ACC112 (cell line): ENCODE measurements at regions not wholly inside any gene's neighbourhood (a gene's known extent, or its start where the extent isn't known, plus 50 kb on each side); places are given as distances from the start of the nearest gene placed in this dataset.
A peak's percentile ranks its signal among the peaks of the same experiment; 100 is the strongest.

Experiments used
- H2AFZ ChIP-seq: fragments of 200-600 bp; sonication (generic); one replicate; pipeline ENCODE4 v1.6.0; 2017; ENCODE audit warnings: antibody characterized with exemption, low read length; ENCODE audit not compliant: unreplicated experiment
- H3K27ac ChIP-seq: fragments of 200-600 bp; sonication (generic); 2 replicates; pipeline ENCODE4 v1.5.1; 2014; ENCODE audit warnings: low read depth, mild to moderate bottlenecking, antibody characterized with exemption, low read length, moderate library complexity
- H3K27me3 ChIP-seq: fragments of 200-600 bp; sonication (generic); 2 replicates; pipeline ENCODE4 v1.6.1; 2014; ENCODE audit warnings: mild to moderate bottlenecking, antibody characterized with exemption, low read length, moderate library complexity, mixed read lengths; ENCODE audit not compliant: insufficient read depth
- H3K36me3 ChIP-seq: fragments of 200-600 bp; sonication (generic); 2 replicates; pipeline ENCODE4 v1.6.1; 2016; ENCODE audit warnings: mild to moderate bottlenecking, antibody characterized with exemption, low read length, moderate library complexity, mixed read lengths; ENCODE audit not compliant: insufficient read depth
- H3K4me1 ChIP-seq: fragments of 200-600 bp; sonication (generic); one replicate; pipeline ENCODE4 v1.6.1; 2016; ENCODE audit warnings: low read length, mixed read lengths; ENCODE audit not compliant: insufficient read depth, unreplicated experiment, control insufficient read depth
- H3K4me3 ChIP-seq: fragments of 200-600 bp; sonication (generic); 2 replicates; pipeline ENCODE4 v1.5.1; 2014; ENCODE audit warnings: mild to moderate bottlenecking, low read depth, low read length
- H3K79me2 ChIP-seq: fragments of 200-600 bp; sonication (generic); one replicate; pipeline ENCODE4 v1.6.0; 2016; ENCODE audit warnings: low read length; ENCODE audit not compliant: control insufficient read depth, unreplicated experiment, insufficient read depth

- no peak overlapping the region for H3K27ac ChIP-seq
- peaks cover 10% of the 10 kb centered on the region for H3K4me1 ChIP-seq
- H3K4me3 ChIP-seq = no peak overlapping the region
- no peak overlapping the region for H2AFZ ChIP-seq
- H3K27me3 ChIP-seq = no peaks in the 10 kb centered on the region
- H3K36me3 ChIP-seq = no peaks in the 10 kb centered on the region
- no peaks in the 10 kb centered on the region for H3K79me2 ChIP-seq
These were observed 321.9 kb upstream of the ACTBL2 start for GRCh38 chr5:57804505-57804904.

GRCh38 chr5:57804007-57804444, 321.4 kb upstream of the ACTBL2 start:
- H2AFZ ChIP-seq = no peak overlapping the region
- peaks cover 6% of the 10 kb centered on the region for H3K4me1 ChIP-seq
- no peak overlapping the region for H3K4me3 ChIP-seq
- no peaks in the 10 kb centered on the region for H3K36me3 ChIP-seq
- no peaks in the 10 kb centered on the region for H3K27me3 ChIP-seq
- H3K27ac ChIP-seq = no peak overlapping the region
- H3K79me2 ChIP-seq = no peaks in the 10 kb centered on the region

DNA sequence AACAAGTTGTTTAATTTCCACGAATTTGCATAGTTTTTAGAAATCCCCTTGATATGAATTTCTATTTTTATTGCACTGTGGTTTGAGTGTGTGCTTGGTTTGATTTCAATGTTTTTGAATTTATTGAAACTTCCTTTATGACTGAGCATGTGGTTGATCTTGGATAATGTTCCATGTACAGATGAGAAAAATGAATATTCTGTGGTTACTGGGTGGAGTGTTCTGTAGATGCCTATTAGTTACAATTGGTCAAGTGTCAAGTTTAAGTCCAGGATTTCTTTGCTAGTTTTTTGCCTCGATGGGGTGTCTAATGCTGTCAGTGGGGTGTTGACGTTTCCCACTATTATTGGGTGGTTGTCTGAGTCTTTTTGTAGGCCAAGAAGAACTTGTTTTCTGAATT, 319.5 kb upstream of the ACTBL2 start:
- H3K4me1 ChIP-seq = no peaks in the 10 kb centered on the region
- no peak overlapping the region for H3K27ac ChIP-seq
- no peaks in the 10 kb centered on the region for H3K79me2 ChIP-seq
- no peaks in the 10 kb centered on the region for H3K36me3 ChIP-seq
- H3K4me3 ChIP-seq = no peak overlapping the region
- no peaks in the 10 kb centered on the region for H3K27me3 ChIP-seq
- H2AFZ ChIP-seq = no peak overlapping the region

DNA sequence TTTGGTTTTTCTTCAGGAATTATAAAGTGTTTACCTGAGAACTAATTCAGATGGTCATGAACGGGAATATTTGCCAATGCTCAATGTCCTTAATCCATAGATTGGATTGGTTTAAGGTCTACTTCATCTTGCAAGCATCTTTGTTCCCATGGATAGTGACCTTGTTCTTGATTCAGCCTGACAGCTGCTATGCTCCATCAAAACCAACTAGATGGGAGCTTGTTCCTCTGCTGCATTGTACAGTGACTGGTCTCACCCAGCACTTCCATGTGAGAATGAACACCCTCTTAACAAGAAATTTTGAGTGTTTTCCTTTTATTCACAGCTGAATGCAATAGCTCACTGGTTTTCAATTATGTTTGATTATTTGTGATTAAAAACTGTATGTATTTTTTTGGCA, 312.6 kb upstream of the ACTBL2 start:
- H2AFZ ChIP-seq = no peak overlapping the region
- H3K36me3 ChIP-seq = no peaks in the 10 kb centered on the region
- no peaks in the 10 kb centered on the region for H3K27me3 ChIP-seq
- no peak overlapping the region for H3K4me3 ChIP-seq
- no peak overlapping the region for H3K27ac ChIP-seq
- H3K79me2 ChIP-seq = no peaks in the 10 kb centered on the region
- no peaks in the 10 kb centered on the region for H3K4me1 ChIP-seq

GRCh38 chr5:57791875-57792274, 309.3 kb upstream of the ACTBL2 start:
- H3K4me3 ChIP-seq = no peak overlapping the region
- no peaks in the 10 kb centered on the region for H3K27me3 ChIP-seq
- H3K27ac ChIP-seq = no peak overlapping the region
- no peak overlapping the region for H2AFZ ChIP-seq
- no peaks in the 10 kb centered on the region for H3K36me3 ChIP-seq
- H3K4me1 ChIP-seq = no peaks in the 10 kb centered on the region
- H3K79me2 ChIP-seq = no peaks in the 10 kb centered on the region

DNA sequence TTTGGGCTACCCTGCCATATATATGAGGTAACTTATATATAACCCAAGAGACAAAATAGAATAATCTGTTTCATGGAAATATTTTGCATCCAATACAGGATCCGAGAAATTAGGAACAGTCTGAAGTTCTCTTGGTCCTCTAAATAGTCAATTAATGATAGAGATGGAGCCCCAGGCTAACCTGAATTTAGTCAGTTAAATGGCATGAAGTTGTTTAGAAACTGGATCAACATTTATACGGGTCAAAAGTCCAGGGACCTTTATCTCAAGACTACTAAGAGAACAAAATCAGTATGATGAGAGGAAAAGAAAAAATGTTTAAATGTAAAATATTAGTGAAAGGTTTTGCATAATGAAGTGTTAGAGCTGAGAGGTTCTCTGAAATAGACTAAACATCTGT, 303.3 kb upstream of the ACTBL2 start:
- Histone ChIP-seq H3K79me2 (no peaks in the 10 kb centered on the region), H2AFZ (no peak overlapping the region), H3K36me3 (no peaks in the 10 kb centered on the region), H3K4me3 (no peak overlapping the region), H3K4me1 (peaks cover 11% of the 10 kb centered on the region), H3K27me3 (no peaks in the 10 kb centered on the region), H3K27ac (no peak overlapping the region)

GRCh38 chr5:57784121-57784520, 301.5 kb upstream of the ACTBL2 start:
- no peaks in the 10 kb centered on the region for H3K79me2 ChIP-seq
- no peaks in the 10 kb centered on the region for H3K27me3 ChIP-seq
- peak overlapping the region; percentile 76 for H3K4me3 ChIP-seq
- peak overlapping the region; percentile 87 for H2AFZ ChIP-seq
- no peak overlapping the region for H3K27ac ChIP-seq
- H3K4me1 ChIP-seq = peaks cover 12% of the 10 kb centered on the region
- no peaks in the 10 kb centered on the region for H3K36me3 ChIP-seq

GRCh38 chr5:57783693-57784092, 301.1 kb upstream of the ACTBL2 start:
- no peaks in the 10 kb centered on the region for H3K36me3 ChIP-seq
- H3K79me2 ChIP-seq = no peaks in the 10 kb centered on the region
- H3K27me3 ChIP-seq = no peaks in the 10 kb centered on the region
- H3K4me1 ChIP-seq = peaks cover 16% of the 10 kb centered on the region
- H3K27ac ChIP-seq = peak overlapping the region; percentile 31; the same call in 1 of the 2 replicates
- peak overlapping the region; percentile 76 for H3K4me3 ChIP-seq
- peak overlapping the region; percentile 93 for H2AFZ ChIP-seq

DNA sequence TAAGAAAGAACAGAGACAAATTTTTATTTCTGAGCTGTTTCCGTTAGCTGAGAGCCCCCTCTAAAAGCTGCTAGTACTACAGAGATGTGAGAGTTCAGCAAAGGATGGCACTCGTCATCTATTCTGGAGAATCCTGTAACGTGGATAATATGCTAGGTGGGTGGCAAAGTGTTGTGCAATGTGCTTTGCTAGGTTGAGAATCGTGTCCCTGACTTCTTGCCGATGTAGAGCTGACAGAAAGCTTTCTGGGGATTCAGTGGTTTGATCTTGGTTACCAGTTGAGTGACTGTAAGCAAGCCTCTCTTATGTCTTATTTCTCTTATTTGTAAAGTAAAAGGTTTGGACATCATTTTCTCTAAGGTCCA, 298.3 kb upstream of the ACTBL2 start:
- no peaks in the 10 kb centered on the region for H3K36me3 ChIP-seq
- H3K79me2 ChIP-seq = no peaks in the 10 kb centered on the region
- H3K4me3 ChIP-seq = no peak overlapping the region
- peaks cover 25% of the 10 kb centered on the region for H3K4me1 ChIP-seq
- H2AFZ ChIP-seq = no peak overlapping the region
- no peak overlapping the region for H3K27ac ChIP-seq
- H3K27me3 ChIP-seq = no peaks in the 10 kb centered on the region

DNA sequence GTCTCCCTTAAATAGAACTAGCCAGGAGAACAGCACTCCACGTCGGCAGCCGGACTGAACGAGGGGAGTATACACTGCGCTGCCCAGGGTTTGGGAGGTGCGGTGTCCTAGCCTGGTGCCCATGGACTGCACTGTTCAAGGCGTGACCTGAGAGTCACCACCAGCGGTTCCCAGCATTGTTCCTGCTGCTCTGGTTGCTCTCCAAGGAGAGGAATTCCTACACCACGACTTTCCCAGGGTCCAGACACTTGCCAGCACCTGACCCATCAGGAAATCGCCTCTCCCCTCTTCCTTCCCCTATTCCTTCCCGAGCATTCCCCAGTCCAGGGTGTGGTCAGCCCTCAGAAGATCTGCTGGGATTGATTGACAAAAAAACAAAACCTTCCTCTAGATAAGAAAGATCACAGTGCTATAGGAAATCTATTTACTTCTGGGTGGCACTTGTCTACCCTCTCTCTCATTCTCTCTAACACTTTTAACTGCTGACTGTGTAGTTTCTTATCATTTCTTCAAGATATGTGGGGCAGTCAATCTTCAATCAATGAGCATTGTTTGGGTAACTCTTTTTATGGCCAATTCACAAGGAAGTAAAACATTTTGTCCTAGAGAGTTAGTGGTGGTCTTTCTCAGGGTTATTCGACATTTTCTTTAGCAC, 297.8 kb upstream of the ACTBL2 start:
- Histone ChIP-seq H3K27ac (no peak overlapping the region), H3K79me2 (no peaks in the 10 kb centered on the region), H3K4me3 (no peak overlapping the region), H3K4me1 (peaks cover 25% of the 10 kb centered on the region), H3K36me3 (no peaks in the 10 kb centered on the region), H3K27me3 (no peaks in the 10 kb centered on the region), H2AFZ (no peak overlapping the region)

- Histone ChIP-seq H3K27ac (no peak overlapping the region), H3K27me3 (no peaks in the 10 kb centered on the region), H3K36me3 (no peaks in the 10 kb centered on the region), H2AFZ (peak overlapping the region; percentile 30), H3K4me3 (no peak overlapping the region), H3K79me2 (no peaks in the 10 kb centered on the region), H3K4me1 (peaks cover 25% of the 10 kb centered on the region)
These were observed 297.0 kb upstream of the ACTBL2 start for GRCh38 chr5:57779383-57780223.
